Gastroesophageal sphincter (tissue), 4 donors: ENCODE measurements at regions not wholly inside any gene's neighbourhood (a gene's known extent, or its start where the extent isn't known, plus 50 kb on each side); places are given as distances from the start of the nearest gene placed in this dataset.
A peak's percentile ranks its signal among the peaks of the same experiment; 100 is the strongest.
"Not testable (repeated sequence)": the region's sequence is repeated elsewhere in the genome, so short reads cannot be mapped to it uniquely, and the experiment has no call there.

Experiments used
- ATAC-seq: fragments of 150-250 bp; one replicate; pipeline ENCODE4 v1.9.1; 2016; ENCODE audit warnings: mild to moderate bottlenecking, moderate library complexity
- H3K27ac ChIP-seq, 4 donors: fragments of 200-600 bp; sonication (generic) in 3 of 4; 1 replicate in 3 of 4; 2 replicates in 1 of 4; pipeline ENCODE4 v1.5.1; 2016 to 2019
- H3K27me3 ChIP-seq: fragments of 200-600 bp; sonication (generic); one replicate; pipeline ENCODE4 v1.5.1; 2019
- H3K36me3 ChIP-seq, 2 donors: fragments of 200-600 bp; sonication (generic); one replicate each; pipeline ENCODE4 v1.5.1; 2019; ENCODE audit warnings: control low read depth in 1 of 2
- H3K4me1 ChIP-seq, 3 donors: fragments of 200-600 bp; sonication (generic); 1 replicate in 2 of 3; 2 replicates in 1 of 3; pipeline ENCODE4 v1.5.1; 2016 to 2019; ENCODE audit warnings: control low read depth in 2 of 3
- H3K4me3 ChIP-seq, 2 donors: fragments of 200-600 bp; sonication (generic); one replicate each; pipeline ENCODE4 v1.5.1; 2019; ENCODE audit warnings: mild to moderate bottlenecking in 1 of 2, moderate library complexity in 1 of 2
- H3K9me3 ChIP-seq, 3 donors: fragments of 200-600 bp; sonication (generic); one replicate each; pipeline ENCODE4 v1.5.1; 2017 to 2019; ENCODE audit warnings: control low read depth in 2 of 3
- CTCF ChIP-seq, 4 experiments: fragments of 200-600 bp in 2 of 4; fragments of 450-650 bp in 2 of 4; sonication (generic) in 1 of 4; IDR thresholded peaks; one replicate each; pipeline ENCODE4 v1.5.1; 2017 to 2019; ENCODE audit warnings: antibody characterized with exemption in 4 of 4, mild to moderate bottlenecking in 2 of 4, moderate library complexity in 2 of 4
- EP300 ChIP-seq: sonication (generic); formaldehyde crosslinking; IDR thresholded peaks from one replicate; pipeline ENCODE4 v1.6.1; 2017; ENCODE audit warnings: antibody characterized with exemption, mild to moderate bottlenecking
- POLR2A ChIP-seq, 2 donors: fragments of 450-650 bp; IDR thresholded peaks; one replicate each; pipeline ENCODE4 v1.6.1; 2017; ENCODE audit warnings: antibody characterized with exemption in 2 of 2, mild to moderate bottlenecking in 2 of 2, moderate library complexity in 1 of 2
- POLR2AphosphoS5 ChIP-seq: sonication (generic); formaldehyde crosslinking; IDR thresholded peaks from one replicate; pipeline ENCODE4 v1.6.1; 2017; ENCODE audit warnings: antibody characterized with exemption
- WGBS, 2 donors: methylation state at CpG; one replicate each; pipeline ENCODE4 v1.1.5; 2018; ENCODE audit warnings: low coverage in 1 of 2; 5-methylcytosine and 5-hydroxymethylcytosine counted together

- H3K4me3 ChIP-seq, H3K36me3 ChIP-seq, H3K27ac ChIP-seq, H3K9me3 ChIP-seq: not testable (repeated sequence)
- Histone ChIP-seq H3K27me3 (peaks cover 54% of the 10 kb centered on the region), H3K4me1 (peaks cover 0 to 13% (median 3%) of the 10 kb centered on the region in 3 donors)
- WGBS, 2 donors, result 0 to 30% methylated on average over 2 of the region's 3 CpGs
- peak; percentile 14 for ATAC-seq
Measured at GRCh38 chr12:131624369-131624739, 86.5 kb upstream of the SFSWAP start.

- 5 to 9% methylated on average over 6 of the region's 12 CpGs for WGBS, 2 donors
- Histone ChIP-seq H3K27me3 (peaks cover 54% of the 10 kb centered on the region), H3K4me1 (peaks cover 0 to 13% (median 3%) of the 10 kb centered on the region in 3 donors), H3K27ac (peak overlapping the region in 1 of 4 donors; percentile 37)
- H3K4me3 ChIP-seq, H3K9me3 ChIP-seq, H3K36me3 ChIP-seq, ATAC-seq: not testable (repeated sequence)
Measured at GRCh38 chr12:131624756-131625501, 86.0 kb upstream of the SFSWAP start.

- H3K4me1 ChIP-seq, result peaks cover 0 to 13% (median 3%) of the 10 kb centered on the region in 3 donors
- H3K4me3 ChIP-seq, H3K27ac ChIP-seq, H3K36me3 ChIP-seq, ATAC-seq, H3K9me3 ChIP-seq: not testable (repeated sequence)
- peaks cover 53% of the 10 kb centered on the region for H3K27me3 ChIP-seq
- 50 to 54% methylated on average over 10 to 13 of the region's 21 CpGs for WGBS, 2 donors
Measured at GRCh38 chr12:131625966-131626722, 84.7 kb upstream of the SFSWAP start.

- H3K9me3 ChIP-seq, H3K4me3 ChIP-seq, H3K27ac ChIP-seq, H3K36me3 ChIP-seq, ATAC-seq: not testable (repeated sequence)
- Histone ChIP-seq H3K27me3 (peaks cover 43% of the 10 kb centered on the region), H3K4me1 (peaks cover 0 to 13% (median 3%) of the 10 kb centered on the region in 3 donors)
- WGBS, 2 donors, result 27 to 43% methylated on average over 6 to 16 of the region's 29 CpGs
Measured at GRCh38 chr12:131627151-131628022, 83.5 kb upstream of the SFSWAP start.

GRCh38 chr12:131628023-131628740 is 82.7 kb upstream of the SFSWAP start:
- Histone ChIP-seq H3K4me1 (peaks cover 0 to 13% (median 3%) of the 10 kb centered on the region in 3 donors), H3K27ac (no peak overlapping the region), H3K9me3 (no peaks in the 10 kb centered on the region), H3K36me3 (no peaks in the 10 kb centered on the region), H3K4me3 (no peak overlapping the region), H3K27me3 (peaks cover 40% of the 10 kb centered on the region)
- no peak for ATAC-seq
- TF ChIP-seq CTCF (IDR thresholded peaks at IDR 0.05) (no peak), POLR2AphosphoS5 (no peak), EP300 (no peak), POLR2A (IDR thresholded peaks at IDR 0.05) (no peak)
- WGBS, 2 donors, result 41 to 62% methylated on average over 6 to 7 of the region's 20 CpGs

- TF ChIP-seq POLR2A (IDR thresholded peaks at IDR 0.05) (no peak), POLR2AphosphoS5 (no peak), CTCF (IDR thresholded peaks at IDR 0.05) (no peak), EP300 (no peak)
- WGBS, 2 donors, result 61% methylated on average over 4 of the region's 19 CpGs; no CpG with 5 or more reads in 1 of the 2 donors
Measured at GRCh38 chr12:131628766-131629448, 82.0 kb upstream of the SFSWAP start.

More at GRCh38 chr12:131628766-131629448, 82.0 kb upstream of the SFSWAP start:
- Histone ChIP-seq H3K4me3 (no peak overlapping the region), H3K4me1 (peaks cover 0 to 13% (median 3%) of the 10 kb centered on the region in 3 donors), H3K9me3 (no peaks in the 10 kb centered on the region), H3K27me3 (peaks cover 48% of the 10 kb centered on the region), H3K27ac (no peak overlapping the region), H3K36me3 (no peaks in the 10 kb centered on the region)
- no peak for ATAC-seq
